SIG-M5 treated with dmso at 0.1 percent for 504 hours (cell line): ENCODE measurements at regions not wholly inside any gene's neighbourhood (a gene's known extent, or its start where the extent isn't known, plus 50 kb on each side); places are given as distances from the start of the nearest gene placed in this dataset.
"Not testable (repeated sequence)": the region's sequence is repeated elsewhere in the genome, so short reads cannot be mapped to it uniquely, and the experiment has no call there.

ENCODE experiments used
- DNase-seq: peaks from one replicate; lab custom pipeline; 2025; ENCODE audit not compliant: unreplicated experiment; lab: John Stamatoyannopoulos, UW

- no peak for DNase-seq
Observed at GRCh38 chr3:106930086-106930485, 447.2 kb upstream of the CCDC54 start.

GRCh38 chr3:106931904-106932303 lies 445.3 kb upstream of the CCDC54 start:
- DNase-seq = no peak

- no peak for DNase-seq
Observed at GRCh38 chr3:106936337-106936736, 440.9 kb upstream of the CCDC54 start.

GRCh38 chr3:106942051-106942450 lies 435.2 kb upstream of the CCDC54 start:
- DNase-seq = no peak

- no peak for DNase-seq
Observed at GRCh38 chr3:106943071-106943470, 434.2 kb upstream of the CCDC54 start.

- no peak for DNase-seq
Observed at GRCh38 chr3:106945435-106945834, 431.8 kb upstream of the CCDC54 start.

- DNase-seq = no peak
Observed at GRCh38 chr3:106946866-106947265, 430.4 kb upstream of the CCDC54 start.

- DNase-seq = no peak
Observed at GRCh38 chr3:106957029-106957428, 420.2 kb upstream of the CCDC54 start.

GRCh38 chr3:106962993-106963392 lies 414.2 kb upstream of the CCDC54 start:
- no peak for DNase-seq

- DNase-seq = peak; percentile 5
Observed at GRCh38 chr3:106963442-106963841, 413.8 kb upstream of the CCDC54 start.

GRCh38 chr3:106965307-106965706 lies 411.9 kb upstream of the CCDC54 start:
- DNase-seq = no peak

GRCh38 chr3:106969596-106969995 lies 407.6 kb upstream of the CCDC54 start:
- DNase-seq = no peak

- DNase-seq = no peak
Observed at GRCh38 chr3:106981392-106981791, 395.8 kb upstream of the CCDC54 start.

- DNase-seq = no peak
Observed at GRCh38 chr3:106985721-106986120, 391.5 kb upstream of the CCDC54 start.

GRCh38 chr3:106998841-106999682 lies 378.2 kb upstream of the CCDC54 start:
- not testable (repeated sequence) for DNase-seq

GRCh38 chr3:107001635-107002034 lies 375.6 kb upstream of the CCDC54 start:
- no peak for DNase-seq

GRCh38 chr3:107005352-107005751 lies 371.9 kb upstream of the CCDC54 start:
- DNase-seq = not testable (repeated sequence)

GRCh38 chr3:107008213-107008612 lies 369.0 kb upstream of the CCDC54 start:
- no peak for DNase-seq

GRCh38 chr3:107013641-107014040 lies 363.6 kb upstream of the CCDC54 start:
- no peak for DNase-seq

- DNase-seq = no peak
Observed at GRCh38 chr3:107024551-107025026, 352.6 kb upstream of the CCDC54 start.

GRCh38 chr3:107025961-107026360 lies 351.3 kb upstream of the CCDC54 start:
- no peak for DNase-seq

- DNase-seq = no peak
Observed at GRCh38 chr3:107028086-107028485, 349.2 kb upstream of the CCDC54 start.

- no peak for DNase-seq
Observed at GRCh38 chr3:107028626-107029025, 348.6 kb upstream of the CCDC54 start.
